Adipocyte (in vitro differentiated cells): ENCODE measurements at regions not wholly inside any gene's neighbourhood (a gene's known extent, or its start where the extent isn't known, plus 50 kb on each side); places are given as distances from the start of the nearest gene placed in this dataset.
"Not testable (repeated sequence)": the region's sequence is repeated elsewhere in the genome, so short reads cannot be mapped to it uniquely, and the experiment has no call there.

Experiments used
- DNase-seq: peaks from one replicate; pipeline ENCODE4 v3.0.0-alpha.2; 2015; ENCODE audit warnings: low read depth
- H3K27me3 ChIP-seq: replicated peaks from 2 replicates; pipeline ENCODE4 v1.7.0; 2013; ENCODE audit warnings: mild to moderate bottlenecking, low read length, moderate library complexity; ENCODE audit not compliant: control insufficient read depth, insufficient read depth
- H3K36me3 ChIP-seq: 2 replicates; pipeline ENCODE4 v1.7.0; 2013; ENCODE audit warnings: low read length, mild to moderate bottlenecking, moderate library complexity; ENCODE audit not compliant: control insufficient read depth, insufficient read depth, severe bottlenecking
- H3K4me1 ChIP-seq: 2 replicates; pipeline ENCODE4 v1.7.0; 2013; ENCODE audit warnings: mild to moderate bottlenecking, low read length, moderate library complexity; ENCODE audit not compliant: control insufficient read depth, insufficient read depth
- H3K4me3 ChIP-seq: 2 replicates; pipeline ENCODE4 v1.7.0; 2013; ENCODE audit warnings: mild to moderate bottlenecking, low read length, moderate library complexity
- H3K9ac ChIP-seq: 2 replicates; pipeline ENCODE4 v1.7.0; 2013; ENCODE audit warnings: mild to moderate bottlenecking, low read length, moderate library complexity
- H3K9me3 ChIP-seq: 2 replicates; pipeline ENCODE4 v1.7.0; 2013; ENCODE audit warnings: mild to moderate bottlenecking, low read length, moderate library complexity; ENCODE audit not compliant: control insufficient read depth

- Histone ChIP-seq H3K4me3 (no peak overlapping the region), H3K9ac (no peak overlapping the region), H3K27me3 (no peaks in the 10 kb centered on the region), H3K36me3 (no peaks in the 10 kb centered on the region), H3K4me1 (no peaks in the 10 kb centered on the region), H3K9me3 (peaks cover 9% of the 10 kb centered on the region)
- DNase-seq = no peak
Observed at GRCh38 chr5:18652404-18653215, 1018.4 kb downstream of the TAF11L14 start.

- no peak overlapping the region for H3K4me3 ChIP-seq
- DNase-seq = no peak
- no peaks in the 10 kb centered on the region for H3K36me3 ChIP-seq
- no peaks in the 10 kb centered on the region for H3K4me1 ChIP-seq
- no peaks in the 10 kb centered on the region for H3K27me3 ChIP-seq
- H3K9me3 ChIP-seq = peaks cover 6% of the 10 kb centered on the region
- H3K9ac ChIP-seq = no peak overlapping the region
Observed at GRCh38 chr5:18653216-18653752, 1019.0 kb downstream of the TAF11L14 start.

GRCh38 chr5:18660511-18660910 is 1026.3 kb downstream of the TAF11L14 start:
- Histone ChIP-seq H3K9me3 (no peaks in the 10 kb centered on the region), H3K36me3 (no peaks in the 10 kb centered on the region), H3K9ac (no peak overlapping the region), H3K4me3 (no peak overlapping the region), H3K27me3 (no peaks in the 10 kb centered on the region), H3K4me1 (no peaks in the 10 kb centered on the region)
- DNase-seq = no peak

- H3K27me3 ChIP-seq = no peaks in the 10 kb centered on the region
- no peak overlapping the region for H3K9ac ChIP-seq
- no peak for DNase-seq
- H3K4me1 ChIP-seq = no peaks in the 10 kb centered on the region
- H3K9me3 ChIP-seq = no peaks in the 10 kb centered on the region
- H3K36me3 ChIP-seq = no peaks in the 10 kb centered on the region
- H3K4me3 ChIP-seq = no peak overlapping the region
Observed at GRCh38 chr5:18662231-18662630, 1028.0 kb downstream of the TAF11L14 start.

- not testable (repeated sequence) for DNase-seq, H3K27me3 ChIP-seq, H3K4me3 ChIP-seq, H3K9me3 ChIP-seq, H3K9ac ChIP-seq, H3K36me3 ChIP-seq, H3K4me1 ChIP-seq
Observed at GRCh38 chr5:18674212-18674611, 1040.0 kb downstream of the TAF11L14 start.

GRCh38 chr5:18675041-18675440 is 1040.8 kb downstream of the TAF11L14 start:
- Histone ChIP-seq H3K4me3 (no peak overlapping the region), H3K9ac (no peak overlapping the region), H3K36me3 (no peaks in the 10 kb centered on the region), H3K27me3 (no peaks in the 10 kb centered on the region), H3K9me3 (peaks cover 2% of the 10 kb centered on the region), H3K4me1 (no peaks in the 10 kb centered on the region)
- DNase-seq = no peak

GRCh38 chr5:18686253-18686652 is 1052.0 kb downstream of the TAF11L14 start:
- no peaks in the 10 kb centered on the region for H3K27me3 ChIP-seq
- H3K36me3 ChIP-seq = no peaks in the 10 kb centered on the region
- no peak for DNase-seq
- H3K4me1 ChIP-seq = no peaks in the 10 kb centered on the region
- H3K4me3 ChIP-seq = no peak overlapping the region
- no peak overlapping the region for H3K9ac ChIP-seq
- no peaks in the 10 kb centered on the region for H3K9me3 ChIP-seq

GRCh38 chr5:18687429-18687828 is 1053.2 kb downstream of the TAF11L14 start:
- no peaks in the 10 kb centered on the region for H3K36me3 ChIP-seq

GRCh38 chr5:18699681-18700080 is 1065.4 kb downstream of the TAF11L14 start:
- Histone ChIP-seq H3K9me3 (no peaks in the 10 kb centered on the region), H3K4me3 (no peak overlapping the region), H3K4me1 (peaks cover 21% of the 10 kb centered on the region), H3K27me3 (no peaks in the 10 kb centered on the region), H3K36me3 (no peaks in the 10 kb centered on the region), H3K9ac (no peak overlapping the region)
- no peak for DNase-seq

More at GRCh38 chr5:18687429-18687828, 1053.2 kb downstream of the TAF11L14 start:
- Histone ChIP-seq H3K4me3 (no peak overlapping the region), H3K9ac (no peak overlapping the region), H3K4me1 (no peaks in the 10 kb centered on the region), H3K9me3 (no peaks in the 10 kb centered on the region), H3K27me3 (no peaks in the 10 kb centered on the region)
- no peak for DNase-seq

- Histone ChIP-seq H3K9ac (no peak overlapping the region), H3K4me3 (no peak overlapping the region), H3K4me1 (peaks cover 21% of the 10 kb centered on the region), H3K27me3 (no peaks in the 10 kb centered on the region), H3K36me3 (no peaks in the 10 kb centered on the region), H3K9me3 (no peaks in the 10 kb centered on the region)
- no peak for DNase-seq
Observed at GRCh38 chr5:18702821-18703220, 1068.6 kb downstream of the TAF11L14 start.

- H3K36me3 ChIP-seq = no peaks in the 10 kb centered on the region
- no peak overlapping the region for H3K4me3 ChIP-seq
- no peak for DNase-seq
- H3K9ac ChIP-seq = no peak overlapping the region
- no peaks in the 10 kb centered on the region for H3K9me3 ChIP-seq
- H3K4me1 ChIP-seq = no peaks in the 10 kb centered on the region
- no peaks in the 10 kb centered on the region for H3K27me3 ChIP-seq
Observed at GRCh38 chr5:18712936-18713485, 1078.8 kb downstream of the TAF11L14 start.
